ENCODE measurements at regions not wholly inside any gene's neighbourhood (a gene's known extent, or its start where the extent isn't known, plus 50 kb on each side); places are given as distances from the start of the nearest gene placed in this dataset.

- TF ChIP-seq, protein P1, sequence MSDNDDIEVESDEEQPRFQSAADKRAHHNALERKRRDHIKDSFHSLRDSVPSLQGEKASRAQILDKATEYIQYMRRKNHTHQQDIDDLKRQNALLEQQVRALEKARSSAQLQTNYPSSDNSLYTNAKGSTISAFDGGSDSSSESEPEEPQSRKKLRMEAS (IDR thresholded peaks at IDR 0.05; ENCODE audit: insufficient read depth, insufficient read length), result no peak
- TF ChIP-seq, protein P2, sequence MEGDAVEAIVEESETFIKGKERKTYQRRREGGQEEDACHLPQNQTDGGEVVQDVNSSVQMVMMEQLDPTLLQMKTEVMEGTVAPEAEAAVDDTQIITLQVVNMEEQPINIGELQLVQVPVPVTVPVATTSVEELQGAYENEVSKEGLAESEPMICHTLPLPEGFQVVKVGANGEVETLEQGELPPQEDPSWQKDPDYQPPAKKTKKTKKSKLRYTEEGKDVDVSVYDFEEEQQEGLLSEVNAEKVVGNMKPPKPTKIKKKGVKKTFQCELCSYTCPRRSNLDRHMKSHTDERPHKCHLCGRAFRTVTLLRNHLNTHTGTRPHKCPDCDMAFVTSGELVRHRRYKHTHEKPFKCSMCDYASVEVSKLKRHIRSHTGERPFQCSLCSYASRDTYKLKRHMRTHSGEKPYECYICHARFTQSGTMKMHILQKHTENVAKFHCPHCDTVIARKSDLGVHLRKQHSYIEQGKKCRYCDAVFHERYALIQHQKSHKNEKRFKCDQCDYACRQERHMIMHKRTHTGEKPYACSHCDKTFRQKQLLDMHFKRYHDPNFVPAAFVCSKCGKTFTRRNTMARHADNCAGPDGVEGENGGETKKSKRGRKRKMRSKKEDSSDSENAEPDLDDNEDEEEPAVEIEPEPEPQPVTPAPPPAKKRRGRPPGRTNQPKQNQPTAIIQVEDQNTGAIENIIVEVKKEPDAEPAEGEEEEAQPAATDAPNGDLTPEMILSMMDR (IDR thresholded peaks at IDR 0.05; ENCODE audit: extremely low read depth in 1 of 2, insufficient read depth in 1 of 2, low read depth in 1 of 2, low read length in 2 of 2), result no peak
- TF ChIP-seq POLR2AphosphoS5 (IDR thresholded peaks at IDR 0.05; ENCODE audit: insufficient read depth, low read depth, low read length) (no peak), POLR2A (IDR thresholded peaks at IDR 0.05; ENCODE audit: low read depth, low read length) (no peak), MYC (IDR thresholded peaks at IDR 0.05; ENCODE audit: low read depth, low read length) (no peak), EZH2 (IDR thresholded peaks at IDR 0.05; ENCODE audit: borderline replicate concordance, low read depth, low read length, severe bottlenecking) (no peak), FOS (IDR thresholded peaks at IDR 0.05; ENCODE audit: borderline replicate concordance, insufficient read depth, low read length) (no peak)
Measured at GRCh38 chrX:51215266-51215665, 117.4 kb upstream of the NUDT10 start.
